ENCODE measurements at regions not wholly inside any gene's neighbourhood (a gene's known extent, or its start where the extent isn't known, plus 50 kb on each side); places are given as distances from the start of the nearest gene placed in this dataset.

GRCh38 chrX:114334473-114334982 lies 249.4 kb upstream of the HTR2C start:
- no peak for DNase-seq (ENCODE audit: low spot score)
- H3K4me3 ChIP-seq (ENCODE audit: low read depth in 1 of 3, low read length in 3 of 3) = no peak overlapping the region
- no peak overlapping the region for H3K9ac ChIP-seq (ENCODE audit: low read depth in 1 of 2, low read length in 2 of 2)
- TF ChIP-seq ATF3 (IDR thresholded peaks at IDR 0.05) = no peak
- TF ChIP-seq HNF4G (IDR thresholded peaks at IDR 0.05) = no peak
- TF ChIP-seq ZBTB33 (IDR thresholded peaks at IDR 0.05) = no peak
- no peak for TF ChIP-seq EGR1 (IDR thresholded peaks at IDR 0.05; ENCODE audit: low read depth in 2 of 2)
- TF ChIP-seq TAF1 (conservative IDR thresholded peaks at IDR 0.05) = no peak
- no peak for TF ChIP-seq SP1 (IDR thresholded peaks at IDR 0.05)
- no peak for TF ChIP-seq CTCF (IDR thresholded peaks at IDR 0.05; ENCODE audit: low read depth, low read length, missing input control)
- no peak for TF ChIP-seq JUND (IDR thresholded peaks at IDR 0.05)
- TF ChIP-seq GABPA (IDR thresholded peaks at IDR 0.05 in 1 of 2, conservative IDR thresholded peaks at IDR 0.05 in 1 of 2) = no peak
- no peak for TF ChIP-seq FOXA2 (IDR thresholded peaks at IDR 0.05)
- no peak for TF ChIP-seq REST (IDR thresholded peaks at IDR 0.05)
- TF ChIP-seq NR2F2 (IDR thresholded peaks at IDR 0.05) = no peak
- TF ChIP-seq MAX (IDR thresholded peaks at IDR 0.05) = no peak
- no peak for TF ChIP-seq HNF4A (conservative IDR thresholded peaks at IDR 0.05)
- no peak for TF ChIP-seq YY1 (IDR thresholded peaks at IDR 0.05)
- no peaks in the 10 kb centered on the region for H3K4me1 ChIP-seq (ENCODE audit: control insufficient read depth in 4 of 4, insufficient read depth in 4 of 4, low read length in 3 of 4)
- WGBS = 81% methylated on average over 4 of the region's 4 CpGs
- no peak overlapping the region for H3K27ac ChIP-seq (ENCODE audit: low read depth in 1 of 2, low read length in 2 of 2)
- H3K36me3 ChIP-seq (ENCODE audit: control insufficient read depth in 4 of 4, insufficient read depth in 3 of 4, low read depth in 1 of 4, low read length in 3 of 4) = no peaks in the 10 kb centered on the region
- H3K9me3 ChIP-seq (ENCODE audit: control insufficient read depth in 4 of 4, low read length in 3 of 4) = peaks cover 0 to 5% (median 0%) of the 10 kb centered on the region in 4 donors
- no peaks in the 10 kb centered on the region for H3K27me3 ChIP-seq (ENCODE audit: control insufficient read depth in 4 of 4, insufficient read depth in 4 of 4, low read length in 3 of 4)

GRCh38 chrX:114338870-114339269 lies 245.0 kb upstream of the HTR2C start:
- Histone ChIP-seq H3K27me3 (ENCODE audit: control insufficient read depth in 4 of 4, insufficient read depth in 4 of 4, low read length in 3 of 4) (no peaks in the 10 kb centered on the region), H3K36me3 (ENCODE audit: control insufficient read depth in 4 of 4, insufficient read depth in 3 of 4, low read depth in 1 of 4, low read length in 3 of 4) (no peaks in the 10 kb centered on the region), H3K9me3 (ENCODE audit: control insufficient read depth in 4 of 4, low read length in 3 of 4) (peaks cover 0 to 3% (median 0%) of the 10 kb centered on the region in 4 donors), H3K27ac (ENCODE audit: low read depth in 1 of 2, low read length in 2 of 2) (no peak overlapping the region), H3K4me3 (ENCODE audit: low read depth in 1 of 3, low read length in 3 of 3) (no peak overlapping the region), H3K9ac (ENCODE audit: low read depth in 1 of 2, low read length in 2 of 2) (no peak overlapping the region), H3K4me1 (ENCODE audit: control insufficient read depth in 4 of 4, insufficient read depth in 4 of 4, low read length in 3 of 4) (no peaks in the 10 kb centered on the region)
- WGBS = 92% methylated on average over 2 of the region's 2 CpGs
- DNase-seq (ENCODE audit: low spot score) = no peak
- TF ChIP-seq FOXA1 (IDR thresholded peaks at IDR 0.05) = no peak
- TF ChIP-seq RXRA (IDR thresholded peaks at IDR 0.05) = no peak
